Naive thymus-derived CD4-positive, alpha-beta T cell (primary cell): ENCODE measurements at regions not wholly inside any gene's neighbourhood (a gene's known extent, or its start where the extent isn't known, plus 50 kb on each side); places are given as distances from the start of the nearest gene placed in this dataset.

Experiments used
- ATAC-seq: fragments of 150-1000 bp; cut with Tn5 transposase; 2 replicates; pipeline ENCODE4 v1.10.0; 2021; ENCODE audit warnings: mild to moderate bottlenecking, moderate library complexity
- CTCF ChIA-PET: fragments of 350-600 bp; sonication (Branson Sonifier 250); formaldehyde crosslinking; loops from one replicate; lab custom pipeline; 2021; ENCODE audit warnings: antibody characterized with exemption; lab: Charles Lee
- POLR2A ChIA-PET: fragments of 350-600 bp; sonication (Branson Sonifier 250); formaldehyde crosslinking; loops from one replicate; lab custom pipeline; 2021; ENCODE audit warnings: antibody characterized with exemption, inconsistent platforms; lab: Charles Lee
- DNase-seq, 9 donors: peaks; one replicate each; pipeline versions ENCODE4 v3.0.0 to v3.0.0-alpha.2; 2020 to 2022; ENCODE audit warnings: mixed read lengths in 1 of 9
- H3K27ac ChIP-seq: one replicate; pipeline ENCODE4 v1.7.0; 2013; ENCODE audit warnings: mild to moderate bottlenecking, low read depth, low read length, moderate library complexity
- H3K27me3 ChIP-seq, 2 donors: one replicate each; pipeline ENCODE4 v1.7.0; 2013; ENCODE audit warnings: low read length in 2 of 2, mild to moderate bottlenecking in 2 of 2, moderate library complexity in 2 of 2; ENCODE audit not compliant: control insufficient read depth in 2 of 2, insufficient read depth in 2 of 2
- H3K36me3 ChIP-seq, 3 experiments: 1 replicate in 2 of 3; 2 replicates in 1 of 3; pipeline ENCODE4 v1.7.0; 2013; ENCODE audit warnings: low read length in 3 of 3, mild to moderate bottlenecking in 3 of 3, moderate library complexity in 1 of 3; ENCODE audit not compliant: insufficient read depth in 3 of 3, control insufficient read depth in 2 of 3
- H3K4me1 ChIP-seq, 2 donors: one replicate each; pipeline ENCODE4 v1.7.0; 2013; ENCODE audit warnings: low read length in 2 of 2, mild to moderate bottlenecking in 2 of 2, moderate library complexity in 1 of 2; ENCODE audit not compliant: control insufficient read depth in 2 of 2, insufficient read depth in 2 of 2
- H3K4me3 ChIP-seq: 2 replicates; pipeline ENCODE4 v1.7.0; 2013; ENCODE audit warnings: mild to moderate bottlenecking, low read length
- H3K9me3 ChIP-seq, 3 experiments: 1 replicate in 2 of 3; 2 replicates in 1 of 3; pipeline ENCODE4 v1.7.0; 2013; ENCODE audit warnings: low read length in 3 of 3; ENCODE audit not compliant: control insufficient read depth in 2 of 3
- H3K27ac Mint-ChIP-seq, 9 donors: one replicate each; pipeline ENCODE4 v1.8.0; 2020 to 2022; ENCODE audit warnings: mixed read lengths in 9 of 9, mild to moderate bottlenecking in 8 of 9, moderate library complexity in 5 of 9, inconsistent platforms in 2 of 9
- H3K27me3 Mint-ChIP-seq, 5 donors: one replicate each; pipeline ENCODE4 v1.8.0; 2021 to 2022; ENCODE audit warnings: mixed read lengths in 5 of 5, mild to moderate bottlenecking in 1 of 5
- H3K36me3 Mint-ChIP-seq, 5 donors: one replicate each; pipeline ENCODE4 v1.8.0; 2020 to 2022; ENCODE audit warnings: mixed read lengths in 5 of 5, mild to moderate bottlenecking in 3 of 5, inconsistent platforms in 1 of 5
- H3K4me1 Mint-ChIP-seq, 7 donors: one replicate each; pipeline ENCODE4 v1.8.0; 2020 to 2022; ENCODE audit warnings: mixed read lengths in 7 of 7, mild to moderate bottlenecking in 3 of 7, inconsistent platforms in 1 of 7
- H3K4me3 Mint-ChIP-seq, 10 donors: one replicate each; pipeline ENCODE4 v1.8.0; 2020 to 2022; ENCODE audit warnings: mild to moderate bottlenecking in 10 of 10, mixed read lengths in 10 of 10, moderate library complexity in 6 of 10, inconsistent platforms in 2 of 10
- H3K9me3 Mint-ChIP-seq, 11 donors: one replicate each; pipeline ENCODE4 v1.8.0; 2020 to 2022; ENCODE audit warnings: mixed read lengths in 11 of 11, mild to moderate bottlenecking in 4 of 11, inconsistent platforms in 1 of 11, moderate library complexity in 1 of 11
- intact Hi-C, 2 donors: fragments of 100-400 bp; cut with micrococcal nuclease; formaldehyde crosslinking; loops; one replicate each; pipeline ENCODE4 v1.15.1; 2023

GRCh38 chr1:61585714-61586113 is 139.2 kb downstream of the TM2D1 start:
- Histone ChIP-seq H3K36me3 (no peaks in the 10 kb centered on the region), H3K4me1 (no peaks in the 10 kb centered on the region), H3K27ac (no peak overlapping the region), H3K9me3 (no peaks in the 10 kb centered on the region), H3K4me3 (no peak overlapping the region), H3K27me3 (no peaks in the 10 kb centered on the region)
- Mint-ChIP-seq H3K9me3 (no peaks in the 10 kb centered on the region), H3K27ac (no peak overlapping the region), H3K27me3 (peaks cover 0 to 26% (median 8%) of the 10 kb centered on the region in 5 donors), H3K36me3 (no peaks in the 10 kb centered on the region), H3K4me1 (no peaks in the 10 kb centered on the region), H3K4me3 (no peak overlapping the region)
- ATAC-seq (no peak), DNase-seq (no peak)
- ChIA-PET POLR2A (no interaction called here), CTCF (no interaction called here)
- intact Hi-C loops, result loop anchor here (5.0 to 10.0 kb wide), 4 partner anchors 131 to 613 kb away; no protein-coding TSS in a partner anchor

- no peak overlapping the region for H3K4me3 ChIP-seq
- H3K9me3 ChIP-seq, result no peaks in the 10 kb centered on the region
- ChIA-PET POLR2A (no interaction called here), CTCF (no interaction called here)
- no peaks in the 10 kb centered on the region for H3K27me3 ChIP-seq
- H3K36me3 ChIP-seq, result no peaks in the 10 kb centered on the region
- no peaks in the 10 kb centered on the region for H3K36me3 Mint-ChIP-seq
- H3K27ac Mint-ChIP-seq, result no peak overlapping the region
- DNase-seq, result no peak
- no peak for ATAC-seq
- intact Hi-C loops, result loop anchor here in 1 of 2 donors (10.0 kb wide), 1 partner anchor 129 kb away; no protein-coding TSS in a partner anchor
- no peak overlapping the region for H3K4me3 Mint-ChIP-seq
- H3K9me3 Mint-ChIP-seq, result no peaks in the 10 kb centered on the region
- H3K27ac ChIP-seq, result no peak overlapping the region
- peaks cover 9 to 35% (median 18%) of the 10 kb centered on the region in 5 donors for H3K27me3 Mint-ChIP-seq
- no peaks in the 10 kb centered on the region for H3K4me1 Mint-ChIP-seq
- H3K4me1 ChIP-seq, result no peaks in the 10 kb centered on the region
Measured at GRCh38 chr1:61583703-61584102, 141.2 kb downstream of the TM2D1 start.

GRCh38 chr1:61581251-61581650 is 143.7 kb downstream of the TM2D1 start:
- intact Hi-C loops, result loop anchor here in 1 of 2 donors (10.0 kb wide), 1 partner anchor 126 kb away; no protein-coding TSS in a partner anchor
- DNase-seq (no peak), ATAC-seq (no peak)
- Mint-ChIP-seq H3K4me1 (no peaks in the 10 kb centered on the region), H3K27ac (no peak overlapping the region), H3K4me3 (no peak overlapping the region), H3K9me3 (peaks cover 0 to 3% (median 0%) of the 10 kb centered on the region in 11 donors), H3K36me3 (peaks cover 0 to 4% (median 0%) of the 10 kb centered on the region in 5 donors), H3K27me3 (peaks cover 14 to 41% (median 26%) of the 10 kb centered on the region in 5 donors)
- Histone ChIP-seq H3K9me3 (no peaks in the 10 kb centered on the region), H3K27me3 (no peaks in the 10 kb centered on the region), H3K27ac (no peak overlapping the region), H3K36me3 (no peaks in the 10 kb centered on the region), H3K4me3 (no peak overlapping the region), H3K4me1 (no peaks in the 10 kb centered on the region)
- POLR2A ChIA-PET, result no interaction called here
- CTCF ChIA-PET, result no interaction called here

GRCh38 chr1:61580417-61580816 is 144.5 kb downstream of the TM2D1 start:
- POLR2A ChIA-PET, result no interaction called here
- intact Hi-C loops, result loop anchor here in 1 of 2 donors (10.0 kb wide), 1 partner anchor 126 kb away; no protein-coding TSS in a partner anchor

GRCh38 chr1:61579802-61580201 is 145.1 kb downstream of the TM2D1 start:
- H3K27me3 Mint-ChIP-seq, result peaks cover 14 to 44% (median 26%) of the 10 kb centered on the region in 5 donors
- no peaks in the 10 kb centered on the region for H3K36me3 ChIP-seq
- H3K4me3 Mint-ChIP-seq, result no peak overlapping the region
- no peak overlapping the region for H3K4me3 ChIP-seq
- no peaks in the 10 kb centered on the region for H3K4me1 ChIP-seq
- intact Hi-C loops, result loop anchor here in 1 of 2 donors (10.0 kb wide), 1 partner anchor 125 kb away; no protein-coding TSS in a partner anchor
- H3K36me3 Mint-ChIP-seq, result peaks cover 0 to 4% (median 0%) of the 10 kb centered on the region in 5 donors
- no peak overlapping the region for H3K27ac ChIP-seq
- CTCF ChIA-PET, result no interaction called here
- H3K9me3 Mint-ChIP-seq, result peaks cover 0 to 7% (median 0%) of the 10 kb centered on the region in 11 donors
- H3K4me1 Mint-ChIP-seq, result no peaks in the 10 kb centered on the region
- H3K27ac Mint-ChIP-seq, result no peak overlapping the region
- ATAC-seq, result no peak
- POLR2A ChIA-PET, result no interaction called here
- no peaks in the 10 kb centered on the region for H3K27me3 ChIP-seq
- no peaks in the 10 kb centered on the region for H3K9me3 ChIP-seq
- DNase-seq, result no peak

More at GRCh38 chr1:61580417-61580816, 144.5 kb downstream of the TM2D1 start:
- Mint-ChIP-seq H3K27me3 (peaks cover 14 to 39% (median 26%) of the 10 kb centered on the region in 5 donors), H3K36me3 (peaks cover 0 to 4% (median 0%) of the 10 kb centered on the region in 5 donors), H3K9me3 (peaks cover 0 to 3% (median 0%) of the 10 kb centered on the region in 11 donors), H3K4me3 (no peak overlapping the region), H3K4me1 (no peaks in the 10 kb centered on the region), H3K27ac (no peak overlapping the region)
- CTCF ChIA-PET, result no interaction called here
- H3K9me3 ChIP-seq, result no peaks in the 10 kb centered on the region
- ATAC-seq (no peak), DNase-seq (no peak)
- no peak overlapping the region for H3K4me3 ChIP-seq
- no peak overlapping the region for H3K27ac ChIP-seq
- no peaks in the 10 kb centered on the region for H3K4me1 ChIP-seq
- no peaks in the 10 kb centered on the region for H3K36me3 ChIP-seq
- H3K27me3 ChIP-seq, result no peaks in the 10 kb centered on the region

GRCh38 chr1:61572046-61572445 is 152.9 kb downstream of the TM2D1 start:
- H3K27me3 ChIP-seq, result no peaks in the 10 kb centered on the region
- DNase-seq (no peak), ATAC-seq (no peak)
- H3K36me3 Mint-ChIP-seq, result no peaks in the 10 kb centered on the region
- no peak overlapping the region for H3K27ac Mint-ChIP-seq
- peaks cover 0 to 11% (median 0%) of the 10 kb centered on the region in 11 donors for H3K9me3 Mint-ChIP-seq
- no peaks in the 10 kb centered on the region for H3K9me3 ChIP-seq
- no peaks in the 10 kb centered on the region for H3K36me3 ChIP-seq
- H3K27me3 Mint-ChIP-seq, result peaks cover 0 to 19% (median 5%) of the 10 kb centered on the region in 5 donors
- ChIA-PET CTCF (no interaction called here), POLR2A (no interaction called here)
- no peak overlapping the region for H3K4me3 Mint-ChIP-seq
- no peak overlapping the region for H3K27ac ChIP-seq
- no peaks in the 10 kb centered on the region for H3K4me1 Mint-ChIP-seq
- no peaks in the 10 kb centered on the region for H3K4me1 ChIP-seq
- intact Hi-C loops, result no loop called here
- H3K4me3 ChIP-seq, result no peak overlapping the region

- intact Hi-C loops, result no loop called here
- Histone ChIP-seq H3K4me3 (no peak overlapping the region), H3K9me3 (peaks cover 0 to 15% (median 0%) of the 10 kb centered on the region in 3 experiments), H3K27ac (no peak overlapping the region), H3K36me3 (no peaks in the 10 kb centered on the region), H3K27me3 (no peaks in the 10 kb centered on the region), H3K4me1 (no peaks in the 10 kb centered on the region)
- POLR2A ChIA-PET, result no interaction called here
- ATAC-seq, result no peak
- peaks cover 0 to 5% (median 3%) of the 10 kb centered on the region in 5 donors for H3K36me3 Mint-ChIP-seq
- peaks cover 0 to 6% (median 5%) of the 10 kb centered on the region in 5 donors for H3K27me3 Mint-ChIP-seq
- CTCF ChIA-PET, result no interaction called here
- no peaks in the 10 kb centered on the region for H3K4me1 Mint-ChIP-seq
- H3K4me3 Mint-ChIP-seq, result no peak overlapping the region
- peaks cover 0 to 15% (median 6%) of the 10 kb centered on the region in 11 donors for H3K9me3 Mint-ChIP-seq
- DNase-seq, result no peak
- H3K27ac Mint-ChIP-seq, result no peak overlapping the region
Measured at GRCh38 chr1:61570191-61570590, 154.8 kb downstream of the TM2D1 start.
